Tibial nerve (tissue), 4 donors: ENCODE measurements at regions not wholly inside any gene's neighbourhood (a gene's known extent, or its start where the extent isn't known, plus 50 kb on each side); places are given as distances from the start of the nearest gene placed in this dataset.

Experiments
- CTCF ChIP-seq, 5 experiments: fragments of 200-600 bp in 3 of 5; fragments of 450-650 bp in 2 of 5; sonication (generic) in 3 of 5; IDR thresholded peaks; one replicate each; pipeline ENCODE4 v1.5.1; 2016 to 2019; ENCODE audit warnings: antibody characterized with exemption in 5 of 5, mild to moderate bottlenecking in 3 of 5, moderate library complexity in 2 of 5
- EP300 ChIP-seq, 2 donors: sonication (generic); formaldehyde crosslinking; IDR thresholded peaks; one replicate each; pipeline ENCODE4 v1.6.1; 2017; ENCODE audit warnings: antibody characterized with exemption in 2 of 2, mild to moderate bottlenecking in 1 of 2
- POLR2A ChIP-seq, 2 donors: fragments of 450-650 bp; IDR thresholded peaks; one replicate each; pipeline ENCODE4 v1.6.1; 2017; ENCODE audit warnings: antibody characterized with exemption in 2 of 2, mild to moderate bottlenecking in 2 of 2, moderate library complexity in 2 of 2

- TF ChIP-seq CTCF (IDR thresholded peaks at IDR 0.05) (no peak), POLR2A (IDR thresholded peaks at IDR 0.05) (no peak), EP300 (IDR thresholded peaks at IDR 0.05) (no peak)
Observed at GRCh38 chr11:128231845-128232410, 355.4 kb downstream of the ETS1 start.
